Activated naive CD4-positive, alpha-beta T cell treated with anti-CD3 and anti-CD28 coated beads, Interleukin-2, amount 50 U/mL, for 24 hours (primary cell): ENCODE measurements at regions not wholly inside any gene's neighbourhood (a gene's known extent, or its start where the extent isn't known, plus 50 kb on each side); places are given as distances from the start of the nearest gene placed in this dataset.

Source experiments
- H3K27ac Mint-ChIP-seq: one replicate; pipeline ENCODE4 v1.8.0; 2021; ENCODE audit warnings: mild to moderate bottlenecking, mixed read lengths
- H3K27me3 Mint-ChIP-seq: one replicate; pipeline ENCODE4 v1.8.0; 2021; ENCODE audit warnings: mixed read lengths
- H3K36me3 Mint-ChIP-seq: one replicate; pipeline ENCODE4 v1.8.0; 2021; ENCODE audit warnings: mixed read lengths
- H3K4me1 Mint-ChIP-seq: one replicate; pipeline ENCODE4 v1.8.0; 2021; ENCODE audit warnings: mixed read lengths
- H3K4me3 Mint-ChIP-seq: one replicate; pipeline ENCODE4 v1.8.0; 2021; ENCODE audit warnings: mild to moderate bottlenecking, mixed read lengths
- H3K9me3 Mint-ChIP-seq: one replicate; pipeline ENCODE4 v1.8.0; 2021; ENCODE audit warnings: mixed read lengths

DNA sequence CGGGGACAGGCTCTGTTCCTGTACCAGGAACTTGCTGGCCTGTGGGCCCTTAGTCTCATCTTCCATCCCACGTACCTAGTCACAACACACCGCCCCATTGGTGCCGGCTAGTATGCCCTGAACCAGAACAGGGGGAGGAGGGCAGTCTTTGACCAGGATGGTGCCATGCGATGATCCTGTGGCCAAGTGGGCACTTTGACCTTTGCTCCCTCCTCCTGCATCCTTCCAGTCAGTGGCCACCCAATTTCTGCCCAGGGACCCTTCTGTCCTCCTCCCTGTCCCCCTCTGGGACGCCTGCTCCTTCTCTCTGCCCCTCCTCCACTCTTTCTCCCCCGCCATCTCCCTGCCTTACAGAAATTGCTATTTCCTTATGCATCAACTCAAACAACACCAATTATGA, 126.3 kb upstream of the CHST15 start:
- no peaks in the 10 kb centered on the region for H3K36me3 Mint-ChIP-seq
- H3K27ac Mint-ChIP-seq: no peak overlapping the region
- H3K4me1 Mint-ChIP-seq: no peaks in the 10 kb centered on the region
- H3K9me3 Mint-ChIP-seq: no peaks in the 10 kb centered on the region
- peaks cover 5% of the 10 kb centered on the region for H3K27me3 Mint-ChIP-seq
- no peak overlapping the region for H3K4me3 Mint-ChIP-seq

DNA sequence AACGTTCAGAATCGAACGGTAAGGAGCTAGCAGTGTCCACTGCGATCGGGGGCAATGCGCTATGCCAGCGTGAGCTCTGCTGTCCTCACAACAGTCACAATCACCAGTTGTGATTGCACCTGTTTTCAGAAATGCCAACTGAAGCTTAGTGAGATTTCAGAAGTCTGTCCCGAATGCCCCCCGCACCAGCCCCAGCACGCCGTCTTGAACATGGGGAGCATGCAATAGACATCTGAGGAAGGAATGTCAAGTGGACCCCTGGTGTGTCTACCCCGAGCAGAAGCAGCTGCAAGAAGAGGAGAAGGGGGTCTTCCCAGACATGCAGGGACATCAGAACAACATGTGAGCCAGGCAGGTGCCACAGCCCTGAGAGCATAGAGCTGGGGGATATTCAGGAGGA, 125.7 kb upstream of the CHST15 start:
- H3K4me1 Mint-ChIP-seq: no peaks in the 10 kb centered on the region
- H3K9me3 Mint-ChIP-seq: no peaks in the 10 kb centered on the region
- no peaks in the 10 kb centered on the region for H3K36me3 Mint-ChIP-seq
- H3K4me3 Mint-ChIP-seq: no peak overlapping the region
- no peak overlapping the region for H3K27ac Mint-ChIP-seq
- peaks cover 5% of the 10 kb centered on the region for H3K27me3 Mint-ChIP-seq

DNA sequence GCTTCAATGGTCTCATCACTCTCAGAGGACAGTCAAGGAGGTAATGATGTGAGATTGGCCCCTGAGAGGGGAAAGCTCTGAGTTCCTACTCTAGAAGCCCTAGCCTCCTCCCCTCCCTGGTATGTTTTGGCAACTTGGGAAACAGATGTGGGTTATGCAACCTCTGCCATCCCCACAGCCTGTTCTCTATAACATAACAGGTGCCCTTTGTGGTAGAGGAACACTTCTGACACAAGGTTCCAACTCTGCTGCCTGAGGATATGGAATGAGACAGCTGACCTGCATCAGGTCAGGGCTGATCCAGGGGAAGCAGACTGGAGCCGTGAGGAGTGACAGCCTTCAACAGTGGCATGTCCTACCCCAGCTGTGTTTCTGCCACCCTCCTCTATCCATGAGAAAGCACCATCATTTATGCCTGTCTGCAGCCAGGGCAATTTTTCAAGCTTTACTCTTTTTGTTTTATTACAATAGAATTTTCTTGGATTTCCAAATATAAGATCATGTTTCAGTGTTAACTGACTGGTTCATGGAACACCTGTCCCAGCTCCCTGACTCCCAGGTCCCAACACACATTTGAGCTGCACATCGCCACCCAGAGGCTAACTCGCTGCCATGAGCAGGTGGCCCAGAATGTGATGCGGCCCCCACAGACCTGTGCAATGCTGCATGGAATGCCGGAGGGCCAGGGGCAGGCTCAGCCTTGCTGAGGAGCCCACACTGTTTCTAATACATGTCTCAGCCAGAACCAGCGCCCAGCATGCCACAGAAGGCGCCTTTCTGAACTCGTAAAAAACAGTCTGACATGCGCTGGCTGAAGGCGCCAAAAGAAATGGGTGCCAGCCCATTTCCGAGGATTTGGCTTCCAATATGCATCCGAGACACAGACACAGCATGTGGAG, 124.8 kb upstream of the CHST15 start:
- H3K9me3 Mint-ChIP-seq: no peaks in the 10 kb centered on the region
- H3K4me1 Mint-ChIP-seq: no peaks in the 10 kb centered on the region
- no peak overlapping the region for H3K27ac Mint-ChIP-seq
- no peaks in the 10 kb centered on the region for H3K36me3 Mint-ChIP-seq
- H3K27me3 Mint-ChIP-seq: peaks cover 5% of the 10 kb centered on the region
- H3K4me3 Mint-ChIP-seq: no peak overlapping the region

DNA sequence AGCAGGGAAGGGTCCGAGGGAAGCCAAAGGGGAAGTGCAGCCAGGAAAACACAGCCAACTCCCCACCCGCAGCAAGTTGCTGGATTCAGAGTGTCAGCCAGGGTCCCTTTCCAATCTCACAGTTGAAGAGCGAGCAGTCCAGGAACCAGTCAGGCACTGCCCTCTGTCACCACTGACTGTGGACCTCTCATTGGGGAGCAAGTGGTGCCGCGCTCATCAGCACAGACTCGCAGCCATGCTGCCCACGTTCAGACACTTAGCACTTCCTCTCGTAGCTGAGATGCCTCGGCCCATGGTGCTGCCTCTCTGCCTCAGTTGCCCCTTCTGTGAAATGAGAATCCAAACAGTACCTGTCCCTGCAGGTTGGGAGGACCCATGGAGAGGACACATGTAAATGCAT, 123.6 kb upstream of the CHST15 start:
- no peak overlapping the region for H3K4me3 Mint-ChIP-seq
- H3K27ac Mint-ChIP-seq: no peak overlapping the region

DNA sequence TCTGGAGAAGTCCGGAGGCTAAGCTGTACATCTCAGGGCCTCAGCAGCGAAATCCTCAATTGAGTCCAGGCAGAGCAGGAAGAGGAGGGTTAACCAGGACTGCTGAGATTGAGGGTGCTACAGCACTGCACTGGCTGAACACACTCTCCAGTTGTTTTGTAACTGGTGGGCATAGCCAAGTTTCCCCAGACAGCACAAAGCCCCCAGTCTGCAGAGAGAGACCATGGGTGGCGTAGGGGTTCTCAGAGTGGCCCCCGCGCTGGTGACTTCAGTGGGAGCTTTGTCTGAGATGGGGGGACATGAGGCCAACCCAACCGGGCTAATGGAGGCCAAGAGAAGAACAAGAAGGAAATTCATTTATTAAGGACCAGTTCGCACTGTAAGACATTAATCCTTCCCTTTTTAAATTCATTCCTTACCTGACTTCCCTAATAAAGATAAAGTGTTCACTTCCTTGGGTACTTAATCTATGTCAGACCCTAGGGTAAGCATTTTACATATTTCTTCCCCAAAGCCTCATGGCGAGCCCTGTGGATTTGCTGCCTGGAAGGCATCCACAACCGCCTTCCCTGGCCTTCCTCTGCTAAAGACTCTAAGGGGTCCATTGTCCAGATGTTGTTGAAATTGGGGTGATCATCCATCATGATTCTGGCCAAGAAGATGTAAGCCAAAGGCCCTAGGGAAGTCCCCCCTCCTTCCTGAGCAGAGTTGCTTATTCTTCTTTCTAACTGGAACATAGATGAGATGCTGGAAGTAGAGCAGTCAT, 121.4 kb upstream of the CHST15 start:
- H3K27ac Mint-ChIP-seq: no peak overlapping the region
- no peaks in the 10 kb centered on the region for H3K9me3 Mint-ChIP-seq
- no peaks in the 10 kb centered on the region for H3K36me3 Mint-ChIP-seq
- no peak overlapping the region for H3K4me3 Mint-ChIP-seq
- H3K27me3 Mint-ChIP-seq: peaks cover under 1% of the 10 kb centered on the region
- H3K4me1 Mint-ChIP-seq: no peaks in the 10 kb centered on the region

More for the DNA sequence above, 123.6 kb upstream of the CHST15 start:
- Mint-ChIP-seq H3K36me3 (no peaks in the 10 kb centered on the region), H3K9me3 (no peaks in the 10 kb centered on the region), H3K27me3 (peaks cover 5% of the 10 kb centered on the region), H3K4me1 (no peaks in the 10 kb centered on the region)

DNA sequence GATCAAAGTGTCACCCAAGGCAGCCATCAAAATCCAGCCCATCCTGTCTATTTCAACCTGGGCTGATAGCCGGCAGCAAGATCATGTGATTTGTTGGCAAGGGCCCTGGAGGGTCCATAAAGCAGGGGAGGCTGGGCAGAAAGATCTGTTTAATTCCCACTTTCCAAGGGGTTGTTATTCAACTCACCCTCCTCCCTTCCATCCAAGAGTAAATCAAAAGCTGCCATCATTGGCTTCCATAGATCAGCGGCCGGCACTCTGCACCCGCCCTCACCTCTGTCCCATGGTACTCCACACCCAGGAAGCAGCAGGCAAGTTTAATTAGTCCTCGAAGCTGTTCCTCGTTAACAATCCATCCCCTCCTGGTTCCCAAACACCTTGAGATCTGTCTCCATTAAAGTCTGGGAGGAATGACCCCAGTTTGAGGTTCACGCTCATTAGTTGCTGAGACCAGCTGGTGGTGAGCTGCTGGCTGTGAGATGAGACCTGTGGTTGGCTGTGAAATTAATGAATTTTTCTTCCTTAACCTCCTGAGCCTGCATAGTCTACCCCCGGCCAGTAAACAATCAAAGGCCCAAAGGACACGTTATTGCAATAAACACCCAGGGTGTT, 120.6 kb upstream of the CHST15 start:
- H3K9me3 Mint-ChIP-seq: no peaks in the 10 kb centered on the region
- no peaks in the 10 kb centered on the region for H3K36me3 Mint-ChIP-seq
- no peak overlapping the region for H3K27ac Mint-ChIP-seq
- no peaks in the 10 kb centered on the region for H3K4me1 Mint-ChIP-seq
- no peaks in the 10 kb centered on the region for H3K27me3 Mint-ChIP-seq
- no peak overlapping the region for H3K4me3 Mint-ChIP-seq

DNA sequence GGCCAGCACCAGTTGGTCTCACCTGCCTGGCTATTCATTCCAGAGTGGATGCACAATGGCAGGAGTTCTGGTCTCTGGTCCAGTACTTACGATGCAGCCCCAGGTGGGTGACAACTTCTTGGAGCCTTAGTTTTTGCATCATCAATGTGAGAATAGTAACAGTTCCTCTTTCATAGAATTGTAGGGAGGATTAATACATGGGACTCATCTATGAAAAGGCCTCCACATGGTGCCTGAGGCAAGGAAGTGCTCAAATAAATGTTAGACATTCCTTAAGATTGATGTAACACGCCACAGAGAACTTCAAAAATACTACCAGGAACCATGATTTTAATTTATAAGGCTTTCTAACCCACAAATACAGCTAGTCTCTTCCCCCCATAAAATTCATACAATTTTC, 120.1 kb upstream of the CHST15 start:
- Mint-ChIP-seq H3K4me3 (no peak overlapping the region), H3K9me3 (no peaks in the 10 kb centered on the region), H3K4me1 (no peaks in the 10 kb centered on the region), H3K36me3 (no peaks in the 10 kb centered on the region), H3K27me3 (no peaks in the 10 kb centered on the region), H3K27ac (no peak overlapping the region)

DNA sequence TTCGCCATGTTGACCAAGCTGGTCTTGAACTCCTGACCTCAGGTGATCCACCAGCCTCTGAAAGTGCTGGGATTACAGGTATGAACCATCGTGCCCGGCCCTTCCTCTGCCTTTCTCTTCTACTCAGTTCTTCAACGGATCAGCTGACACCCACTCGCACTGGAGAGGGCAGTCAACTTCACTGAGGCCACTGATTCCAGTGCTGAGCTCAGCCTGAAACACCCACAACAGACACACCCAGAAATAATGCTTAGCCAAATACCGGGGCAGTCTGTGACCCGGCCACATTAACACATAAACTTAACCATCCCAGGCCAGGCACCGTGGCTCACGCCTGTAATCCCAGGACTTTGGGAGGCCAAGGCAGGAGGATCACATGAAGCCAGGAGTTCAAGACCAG, 119.3 kb upstream of the CHST15 start:
- Mint-ChIP-seq H3K27me3 (no peaks in the 10 kb centered on the region), H3K36me3 (no peaks in the 10 kb centered on the region), H3K27ac (no peak overlapping the region), H3K4me3 (no peak overlapping the region), H3K4me1 (no peaks in the 10 kb centered on the region), H3K9me3 (no peaks in the 10 kb centered on the region)

DNA sequence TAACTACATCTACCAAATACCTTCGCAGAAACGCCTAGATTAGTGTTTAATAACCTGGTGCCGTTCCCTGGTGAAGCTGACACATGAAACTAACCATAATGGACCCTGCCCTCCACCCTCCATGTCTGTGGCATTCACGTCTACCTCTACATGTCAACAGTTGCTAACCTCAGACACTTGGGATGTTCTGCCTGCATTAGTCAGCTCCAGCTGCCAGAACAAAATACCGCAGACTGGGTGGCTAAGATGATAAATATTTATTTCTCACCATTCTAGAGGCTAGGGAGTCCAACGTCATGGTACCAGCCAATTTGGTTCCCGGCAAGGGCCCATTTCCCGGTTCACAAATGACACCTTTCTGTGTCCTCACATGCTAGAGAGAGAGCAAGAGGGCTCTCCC, 118.5 kb upstream of the CHST15 start:
- Mint-ChIP-seq H3K27me3 (peaks cover 2% of the 10 kb centered on the region), H3K9me3 (no peaks in the 10 kb centered on the region), H3K36me3 (no peaks in the 10 kb centered on the region), H3K27ac (no peak overlapping the region), H3K4me1 (no peaks in the 10 kb centered on the region), H3K4me3 (no peak overlapping the region)

DNA sequence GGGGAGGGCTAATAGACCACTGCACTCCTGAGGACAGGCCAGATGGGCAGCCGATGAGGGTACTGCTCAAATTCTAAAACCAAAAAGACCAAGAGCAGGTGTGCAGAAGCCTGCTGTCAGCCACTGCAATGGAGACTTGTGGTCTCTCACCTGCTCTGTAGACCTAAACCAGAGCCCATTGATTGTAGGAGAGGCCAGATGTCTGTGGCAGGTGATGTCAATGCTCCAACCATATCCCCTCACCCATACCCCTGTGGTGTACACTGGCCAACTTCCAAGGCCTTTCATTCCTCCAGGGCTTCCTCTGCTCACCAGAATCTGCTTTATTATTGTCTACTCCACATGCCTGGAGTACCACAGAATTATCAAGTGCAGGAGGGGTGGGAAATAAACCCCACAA, 116.9 kb upstream of the CHST15 start:
- no peaks in the 10 kb centered on the region for H3K4me1 Mint-ChIP-seq
- no peak overlapping the region for H3K27ac Mint-ChIP-seq
- H3K36me3 Mint-ChIP-seq: no peaks in the 10 kb centered on the region
- peaks cover 2% of the 10 kb centered on the region for H3K27me3 Mint-ChIP-seq
- H3K9me3 Mint-ChIP-seq: no peaks in the 10 kb centered on the region
- no peak overlapping the region for H3K4me3 Mint-ChIP-seq

DNA sequence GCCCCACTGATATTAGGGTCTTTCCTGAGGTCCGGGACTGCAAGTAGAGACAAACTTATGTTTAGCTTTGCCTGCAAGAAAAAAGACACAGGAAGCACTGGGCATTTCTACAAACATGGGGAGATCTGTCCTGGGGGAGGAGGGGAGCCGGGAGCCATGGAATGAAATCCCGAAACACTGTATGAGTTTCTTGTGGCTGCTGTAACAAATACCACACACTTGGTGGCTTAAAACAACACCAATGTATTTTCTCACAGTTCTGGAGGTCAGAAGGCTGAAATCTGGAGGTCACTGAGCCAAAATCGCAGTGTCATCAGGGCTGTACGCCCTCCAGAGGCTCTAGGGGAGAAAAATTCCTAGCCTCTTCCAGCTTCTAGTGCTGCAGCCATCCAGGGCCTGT, 114.0 kb upstream of the CHST15 start:
- H3K27ac Mint-ChIP-seq: no peak overlapping the region
- H3K4me3 Mint-ChIP-seq: no peak overlapping the region
- no peaks in the 10 kb centered on the region for H3K9me3 Mint-ChIP-seq
- no peaks in the 10 kb centered on the region for H3K36me3 Mint-ChIP-seq
- H3K4me1 Mint-ChIP-seq: no peaks in the 10 kb centered on the region
- peaks cover 2% of the 10 kb centered on the region for H3K27me3 Mint-ChIP-seq

DNA sequence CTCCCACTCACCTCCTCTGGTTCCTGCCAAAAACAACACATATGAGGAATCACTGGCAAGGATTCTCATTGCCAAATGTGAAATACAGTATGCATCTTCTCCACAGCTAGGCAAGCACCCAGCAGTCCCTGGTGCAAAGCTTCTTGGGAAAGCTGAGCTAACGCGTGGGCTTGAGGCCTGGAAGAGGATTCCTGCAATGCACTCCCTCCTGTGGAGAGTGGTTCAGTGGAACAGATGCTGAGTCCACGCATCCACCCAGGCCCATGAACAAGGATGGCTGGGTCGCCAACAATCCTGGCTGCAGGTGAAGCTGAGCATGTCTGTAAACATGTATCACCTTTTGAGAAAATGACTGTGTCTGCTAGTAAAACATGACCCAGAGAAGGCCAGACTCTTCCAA, 113.2 kb upstream of the CHST15 start:
- no peaks in the 10 kb centered on the region for H3K4me1 Mint-ChIP-seq
- H3K9me3 Mint-ChIP-seq: no peaks in the 10 kb centered on the region
- H3K27ac Mint-ChIP-seq: no peak overlapping the region
- H3K4me3 Mint-ChIP-seq: no peak overlapping the region
- no peaks in the 10 kb centered on the region for H3K36me3 Mint-ChIP-seq
- H3K27me3 Mint-ChIP-seq: peaks cover 2% of the 10 kb centered on the region

DNA sequence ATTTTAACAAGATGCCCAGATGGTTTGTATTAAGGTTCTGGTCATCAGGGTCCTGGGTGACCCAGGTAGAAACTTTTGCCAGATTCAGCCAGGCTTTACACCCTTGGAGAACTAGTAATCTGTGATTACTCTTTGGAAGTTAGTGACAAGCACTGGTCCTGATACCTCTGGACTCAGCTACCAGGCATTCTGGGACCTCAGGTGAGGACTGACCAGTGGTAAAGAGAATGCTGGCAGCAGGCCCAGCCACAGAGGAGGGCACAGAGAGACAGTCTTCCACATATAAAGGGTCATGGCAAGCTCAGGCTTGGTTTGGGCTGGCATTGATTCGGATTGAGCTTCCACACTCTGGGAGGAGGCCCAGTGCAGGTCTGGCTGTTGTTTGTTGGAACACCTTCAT, 112.0 kb upstream of the CHST15 start:
- peaks cover 2% of the 10 kb centered on the region for H3K27me3 Mint-ChIP-seq
- H3K36me3 Mint-ChIP-seq: no peaks in the 10 kb centered on the region
- no peaks in the 10 kb centered on the region for H3K9me3 Mint-ChIP-seq
- H3K27ac Mint-ChIP-seq: no peak overlapping the region
- H3K4me1 Mint-ChIP-seq: no peaks in the 10 kb centered on the region
- H3K4me3 Mint-ChIP-seq: no peak overlapping the region

DNA sequence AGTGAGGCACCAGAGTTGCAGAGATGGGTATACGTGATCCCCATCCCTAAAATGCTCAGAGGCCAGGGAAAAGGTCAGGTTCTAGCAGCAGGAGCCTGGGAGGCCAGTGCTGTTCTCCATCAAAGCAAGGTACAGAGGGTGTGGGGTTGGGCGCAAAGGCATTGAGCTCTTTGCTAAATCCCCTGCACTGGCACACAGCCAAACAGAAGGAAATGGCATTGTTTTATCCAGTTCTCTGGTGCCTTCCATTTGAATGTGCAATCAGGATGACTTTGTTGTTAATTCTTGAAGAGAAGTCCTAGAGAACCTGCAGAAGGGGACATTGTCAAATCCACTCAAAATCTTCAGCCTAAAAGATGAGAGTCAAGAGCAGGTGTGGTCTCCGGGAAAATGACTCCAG, 111.3 kb upstream of the CHST15 start:
- Mint-ChIP-seq H3K4me3 (no peak overlapping the region), H3K9me3 (no peaks in the 10 kb centered on the region), H3K4me1 (no peaks in the 10 kb centered on the region)

DNA sequence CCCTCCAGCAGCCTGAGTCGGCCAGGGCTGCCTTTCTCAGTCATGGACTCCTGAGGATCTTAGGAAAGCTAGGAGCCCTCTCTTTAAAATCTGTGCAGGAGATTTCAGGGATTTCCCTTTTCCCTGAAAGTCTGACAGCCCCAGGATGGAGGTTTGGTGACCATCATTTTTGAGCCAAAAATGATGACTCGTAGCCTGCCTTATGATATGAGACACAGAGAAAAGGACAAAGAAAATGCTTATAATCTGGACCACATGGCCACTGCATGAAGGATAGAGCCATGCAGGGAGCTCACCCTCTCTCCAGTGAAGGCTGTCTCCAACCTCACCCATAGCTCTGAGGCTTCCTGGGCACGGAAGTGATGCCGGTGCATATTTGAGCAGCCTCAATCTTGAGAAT, 106.6 kb upstream of the CHST15 start:
- Mint-ChIP-seq H3K4me3 (no peak overlapping the region), H3K27ac (no peak overlapping the region), H3K27me3 (peaks cover 2% of the 10 kb centered on the region), H3K4me1 (no peaks in the 10 kb centered on the region), H3K36me3 (no peaks in the 10 kb centered on the region), H3K9me3 (no peaks in the 10 kb centered on the region)

More for the DNA sequence above, 111.3 kb upstream of the CHST15 start:
- Mint-ChIP-seq H3K36me3 (no peaks in the 10 kb centered on the region), H3K27me3 (peaks cover 2% of the 10 kb centered on the region), H3K27ac (no peak overlapping the region)

DNA sequence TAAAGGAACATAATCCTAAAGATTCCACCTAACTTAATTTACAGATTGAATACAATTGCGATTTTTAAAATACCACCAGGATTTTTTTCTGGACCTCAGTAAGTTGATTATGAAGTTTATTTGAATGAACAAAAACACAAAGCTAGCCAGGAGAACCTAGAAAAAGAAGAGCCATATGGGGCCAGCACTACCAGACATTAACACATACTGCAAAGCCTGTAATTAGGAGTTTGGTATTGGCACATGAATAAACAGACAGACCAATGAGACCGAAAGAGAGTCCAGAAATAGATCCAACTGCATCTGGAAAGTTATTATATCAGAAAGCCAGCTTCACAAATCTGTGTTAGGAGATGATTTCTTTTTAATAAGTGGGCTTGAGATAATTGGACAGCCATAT, 105.5 kb upstream of the CHST15 start:
- H3K4me1 Mint-ChIP-seq: no peaks in the 10 kb centered on the region
- H3K27me3 Mint-ChIP-seq: peaks cover 2% of the 10 kb centered on the region
- no peak overlapping the region for H3K27ac Mint-ChIP-seq
- H3K4me3 Mint-ChIP-seq: no peak overlapping the region
- no peaks in the 10 kb centered on the region for H3K36me3 Mint-ChIP-seq
- H3K9me3 Mint-ChIP-seq: no peaks in the 10 kb centered on the region
